H1 (cell line): ENCODE measurements at regions not wholly inside any gene's neighbourhood (a gene's known extent, or its start where the extent isn't known, plus 50 kb on each side); places are given as distances from the start of the nearest gene placed in this dataset.
"Not testable (repeated sequence)": the region's sequence is repeated elsewhere in the genome, so short reads cannot be mapped to it uniquely, and the experiment has no call there.

Source experiments
- CTCF ChIA-PET: fragments of 300-600 bp; sonication (Branson Sonifier 250); formaldehyde crosslinking; loops from one replicate; lab custom pipeline; 2021; ENCODE audit not compliant: partially characterized antibody; lab: Charles Lee
- POLR2A ChIA-PET: fragments of 300-600 bp; sonication (Branson Sonifier 250); formaldehyde crosslinking; loops from one replicate; lab custom pipeline; 2021; ENCODE audit warnings: inconsistent platforms; ENCODE audit not compliant: partially characterized antibody; lab: Charles Lee
- DNase-seq, 2 experiments: peaks; one replicate each; pipeline versions ENCODE4 v3.0.0 to v3.0.0-alpha.2; 2010 to 2022; ENCODE audit warnings: low spot score in 2 of 2, low read depth in 1 of 2, mixed read lengths in 1 of 2
- FAIRE-seq: peaks from 2 replicates; lab custom pipeline; 2011; peaks lifted over from hg19 to GRCh38; lab: Jason Lieb, UNC
- H2AFZ ChIP-seq: 2 replicates; pipeline ENCODE4 v1.8.1; 2012; ENCODE audit warnings: low read length, inconsistent platforms
- H2AK5ac ChIP-seq: 2 replicates; pipeline ENCODE4 v1.6.1; 2013; ENCODE audit warnings: low read depth, low read length
- H2BK120ac ChIP-seq: replicated peaks from 2 replicates; pipeline ENCODE3; 2013; ENCODE audit warnings: low read depth, low read length, inconsistent platforms
- H2BK12ac ChIP-seq: 2 replicates; pipeline ENCODE4 v1.6.1; 2013; ENCODE audit warnings: low read depth, low read length
- H2BK15ac ChIP-seq: 2 replicates; pipeline ENCODE4 v1.6.1; 2013; ENCODE audit warnings: low read length
- H2BK20ac ChIP-seq: 2 replicates; pipeline ENCODE4 v1.6.1; 2013; ENCODE audit warnings: low read length
- H2BK5ac ChIP-seq: 2 replicates; pipeline ENCODE4 v1.6.1; 2013; ENCODE audit warnings: low read depth, low read length
- H3K14ac ChIP-seq: 2 replicates; pipeline ENCODE4 v1.6.1; 2013; ENCODE audit warnings: inconsistent platforms; ENCODE audit not compliant: insufficient read length
- H3K18ac ChIP-seq: 2 replicates; pipeline ENCODE4 v1.6.1; 2013; ENCODE audit warnings: low read length; ENCODE audit errors: extremely low read depth
- H3K23ac ChIP-seq: 2 replicates; pipeline ENCODE4 v1.6.1; 2013; ENCODE audit warnings: inconsistent platforms; ENCODE audit not compliant: insufficient read length
- H3K23me2 ChIP-seq: 2 replicates; pipeline ENCODE4 v1.6.1; 2013; ENCODE audit warnings: low read depth, low read length
- H3K27ac ChIP-seq: 2 replicates; pipeline ENCODE4 v1.6.1; 2011; ENCODE audit warnings: low read depth, low read length, inconsistent platforms
- H3K27me3 ChIP-seq, 4 experiments: replicated peaks in 1 of 4; 1 replicate in 1 of 4; 2 replicates in 3 of 4; pipeline versions ENCODE4 v1.6.1 to v1.8.1; 2011 to 2013; ENCODE audit warnings: low read length in 3 of 4, mild to moderate bottlenecking in 3 of 4, inconsistent platforms in 2 of 4, mixed read lengths in 2 of 4, moderate library complexity in 1 of 4; ENCODE audit not compliant: control insufficient read depth in 3 of 4, insufficient read depth in 3 of 4; ENCODE audit errors: extremely low read depth in 1 of 4
- H3K36me3 ChIP-seq, 4 experiments: 2 replicates each; pipeline versions ENCODE4 v1.6.1 to v1.8.1; 2011 to 2013; ENCODE audit warnings: mild to moderate bottlenecking in 4 of 4, low read length in 3 of 4, moderate library complexity in 2 of 4, control low read depth in 1 of 4, inconsistent platforms in 1 of 4; ENCODE audit not compliant: insufficient read depth in 4 of 4, control insufficient read depth in 2 of 4
- H3K4ac ChIP-seq: replicated peaks from 2 replicates; pipeline ENCODE3; 2013; ENCODE audit warnings: low read length, low read depth, mixed read lengths, inconsistent platforms; ENCODE audit not compliant: insufficient read length
- H3K4me1 ChIP-seq, 4 experiments: replicated peaks in 1 of 4; 1 replicate in 1 of 4; 2 replicates in 3 of 4; pipeline versions ENCODE4 v1.6.1 to v1.8.1; 2011 to 2013; ENCODE audit warnings: low read length in 3 of 4, inconsistent platforms in 2 of 4, mixed read lengths in 1 of 4; ENCODE audit not compliant: insufficient read depth in 4 of 4, control insufficient read depth in 3 of 4
- H3K4me2 ChIP-seq, 2 experiments: 2 replicates each; pipeline versions ENCODE4 v1.6.1 to v1.8.1; 2011 to 2013; ENCODE audit warnings: low read depth in 2 of 2, low read length in 2 of 2, control low read depth in 1 of 2, inconsistent platforms in 1 of 2, mild to moderate bottlenecking in 1 of 2; ENCODE audit not compliant: insufficient read depth in 1 of 2
- H3K4me3 ChIP-seq, 4 experiments: fragments of 200-600, 300-600 bp in 1 of 4; sonication (generic), shearing (Covaris generic), sonication (Bioruptor Twin) in 1 of 4; 2 replicates each; pipeline versions ENCODE4 v1.5.1 to v1.8.1; 2011 to 2016; ENCODE audit warnings: low read length in 4 of 4, low read depth in 3 of 4, control low read depth in 2 of 4, inconsistent platforms in 2 of 4, mild to moderate bottlenecking in 2 of 4, mixed read lengths in 1 of 4, moderate library complexity in 1 of 4; ENCODE audit not compliant: insufficient read depth in 2 of 4; ENCODE audit errors: extremely low read depth in 1 of 4
- H3K56ac ChIP-seq: replicated peaks from 2 replicates; pipeline ENCODE3; 2013; ENCODE audit warnings: low read depth, mild to moderate bottlenecking, mixed read lengths, low read length, inconsistent platforms; ENCODE audit not compliant: insufficient read length
- H3K79me1 ChIP-seq: 2 replicates; pipeline ENCODE4 v1.6.1; 2013; ENCODE audit warnings: low read depth, low read length, control low read depth
- H3K79me2 ChIP-seq, 2 experiments: 2 replicates each; pipeline versions ENCODE4 v1.6.1 to v1.8.1; 2012 to 2013; ENCODE audit warnings: low read length in 2 of 2, mild to moderate bottlenecking in 2 of 2, inconsistent platforms in 1 of 2; ENCODE audit not compliant: insufficient read depth in 2 of 2, control insufficient read depth in 1 of 2
- H3K9ac ChIP-seq, 4 experiments: replicated peaks in 1 of 4; 1 replicate in 1 of 4; 2 replicates in 3 of 4; pipeline versions ENCODE4 v1.6.1 to v1.8.1; 2011 to 2013; ENCODE audit warnings: low read depth in 3 of 4, low read length in 3 of 4, control low read depth in 2 of 4, mild to moderate bottlenecking in 2 of 4, moderate library complexity in 2 of 4, inconsistent platforms in 1 of 4; ENCODE audit errors: extremely low read depth in 1 of 4
- H3K9me3 ChIP-seq, 2 experiments: 2 replicates each; pipeline versions ENCODE4 v1.6.1 to v1.8.1; 2012 to 2013; ENCODE audit warnings: mild to moderate bottlenecking in 2 of 2, moderate library complexity in 2 of 2, control low read depth in 1 of 2, inconsistent platforms in 1 of 2, low read depth in 1 of 2, low read length in 1 of 2, mixed read lengths in 1 of 2; ENCODE audit not compliant: insufficient read depth in 2 of 2
- H4K20me1 ChIP-seq, 2 experiments: replicated peaks in 1 of 2; 2 replicates each; pipeline versions ENCODE3 to v1.8.1; 2011 to 2013; ENCODE audit warnings: inconsistent platforms in 2 of 2, low read length in 2 of 2, mild to moderate bottlenecking in 1 of 2; ENCODE audit not compliant: insufficient read depth in 2 of 2, control insufficient read depth in 1 of 2
- H4K5ac ChIP-seq: 2 replicates; pipeline ENCODE4 v1.6.1; 2013; ENCODE audit warnings: low read length, low read depth, mixed read lengths, inconsistent platforms; ENCODE audit not compliant: insufficient read length
- H4K8ac ChIP-seq: 2 replicates; pipeline ENCODE4 v1.8.0; 2013; ENCODE audit warnings: mild to moderate bottlenecking, moderate library complexity, low read length, inconsistent platforms; ENCODE audit not compliant: insufficient read depth; ENCODE audit errors: extremely low read depth
- H4K91ac ChIP-seq: replicated peaks from 2 replicates; pipeline ENCODE3; 2013; ENCODE audit warnings: low read length, mixed read lengths, inconsistent platforms; ENCODE audit not compliant: insufficient read length
- WGBS, 2 experiments: shearing (Covaris generic) in 1 of 2; methylation state at CpG; one replicate each; pipeline versions ENCODE4 v1.1.6 to v1.1.7; 2013 to 2015; ENCODE audit warnings: low lambda C conversion rate in 2 of 2, mixed read lengths in 2 of 2, inconsistent platforms in 1 of 2, low coverage in 1 of 2, missing lambda C conversion rate in 1 of 2; ENCODE audit not compliant: insufficient replicate concordance in 2 of 2, insufficient coverage in 1 of 2, insufficient read length in 1 of 2; ENCODE audit errors: extremely low coverage in 1 of 2, missing lambda C conversion rate in 1 of 2; 5-methylcytosine and 5-hydroxymethylcytosine counted together

- H3K23ac ChIP-seq, H2BK20ac ChIP-seq, FAIRE-seq, H3K79me1 ChIP-seq, H3K56ac ChIP-seq, H2AK5ac ChIP-seq, H3K4me2 ChIP-seq, H2BK120ac ChIP-seq, H3K27ac ChIP-seq, H3K4me1 ChIP-seq, H2BK5ac ChIP-seq, H3K27me3 ChIP-seq, POLR2A ChIA-PET, H2BK12ac ChIP-seq, H3K14ac ChIP-seq, H4K91ac ChIP-seq, H3K18ac ChIP-seq, H2AFZ ChIP-seq, H3K23me2 ChIP-seq, H4K5ac ChIP-seq, H3K4ac ChIP-seq, H4K20me1 ChIP-seq, H3K4me3 ChIP-seq, H3K9ac ChIP-seq, H4K8ac ChIP-seq, H3K36me3 ChIP-seq, DNase-seq, CTCF ChIA-PET, H2BK15ac ChIP-seq, H3K79me2 ChIP-seq: not testable (repeated sequence)
- H3K9me3 ChIP-seq: peaks cover 22 to 25% of the 10 kb centered on the region in 2 experiments
- 52% methylated on average over 4 of the region's 4 CpGs; no CpG with 5 or more reads in 1 of the 2 experiments for WGBS, 2 experiments
Measured at GRCh38 chr18:106054-106851, 52.1 kb upstream of the USP14 start.

DNA sequence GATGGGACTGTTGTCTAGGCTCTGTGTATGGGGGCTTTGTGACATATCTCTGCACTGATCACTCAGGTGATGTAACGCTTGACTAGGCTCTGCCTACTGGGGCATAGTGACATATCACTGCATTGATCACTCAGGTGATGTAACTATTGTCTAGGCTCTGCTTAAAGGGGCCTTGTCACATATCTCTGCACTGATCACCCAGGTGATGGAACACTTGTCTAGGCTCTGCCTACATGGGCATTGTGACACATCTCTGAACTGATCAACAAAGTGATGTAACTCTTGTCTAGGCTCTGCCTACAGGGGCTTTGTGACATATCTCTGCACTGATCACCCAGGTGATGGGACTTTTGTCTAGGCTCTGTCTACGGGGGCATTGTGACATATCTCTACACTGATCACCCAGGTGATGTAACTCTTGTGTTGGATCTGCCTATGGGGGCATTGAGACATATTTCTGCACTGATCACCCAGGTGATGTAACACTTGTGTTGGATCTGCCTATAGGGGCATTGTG is 51.4 kb upstream of the USP14 start:
- 51% methylated on average over 2 of the region's 2 CpGs; no CpG with 5 or more reads in 1 of the 2 experiments for WGBS, 2 experiments

More for the DNA sequence above, 51.4 kb upstream of the USP14 start:
- FAIRE-seq, H3K36me3 ChIP-seq, H4K8ac ChIP-seq, H3K27ac ChIP-seq, CTCF ChIA-PET, H4K5ac ChIP-seq, H2BK5ac ChIP-seq, H3K23me2 ChIP-seq, H3K18ac ChIP-seq, H2AK5ac ChIP-seq, H3K56ac ChIP-seq, POLR2A ChIA-PET, H2BK15ac ChIP-seq, DNase-seq, H2BK20ac ChIP-seq, H3K23ac ChIP-seq, H3K9ac ChIP-seq, H4K20me1 ChIP-seq, H3K79me2 ChIP-seq, H3K4me3 ChIP-seq, H2BK120ac ChIP-seq, H3K27me3 ChIP-seq, H3K79me1 ChIP-seq, H3K14ac ChIP-seq, H3K4ac ChIP-seq, H4K91ac ChIP-seq, H2BK12ac ChIP-seq, H2AFZ ChIP-seq, H3K4me1 ChIP-seq, H3K4me2 ChIP-seq: not testable (repeated sequence)
- H3K9me3 ChIP-seq: peaks cover 24 to 27% of the 10 kb centered on the region in 2 experiments
